Body of pancreas (tissue), 4 donors: ENCODE measurements at regions not wholly inside any gene's neighbourhood (a gene's known extent, or its start where the extent isn't known, plus 50 kb on each side); places are given as distances from the start of the nearest gene placed in this dataset.

ENCODE experiments used
- ATAC-seq: fragments of 150-250 bp; one replicate; pipeline ENCODE4 v1.9.1; 2016
- DNase-seq, 4 donors: peaks; one replicate each; pipeline ENCODE4 v3.0.0-alpha.2; 2019
- H3K27ac ChIP-seq, 4 donors: fragments of 200-600 bp; sonication (generic); 1 replicate in 3 of 4; 2 replicates in 1 of 4; pipeline versions ENCODE4 v1.5.1 to v1.6.1; 2016 to 2019; ENCODE audit warnings: mild to moderate bottlenecking in 1 of 4, mixed read lengths in 1 of 4, moderate library complexity in 1 of 4
- H3K27me3 ChIP-seq, 2 donors: fragments of 200-600 bp; sonication (generic); one replicate each; pipeline ENCODE4 v1.6.0; 2016; ENCODE audit warnings: mild to moderate bottlenecking in 1 of 2
- H3K36me3 ChIP-seq, 2 donors: fragments of 200-600 bp; sonication (generic); replicated peaks in 1 of 2; 2 replicates each; pipeline ENCODE4 v1.5.1; 2016; ENCODE audit warnings: low read depth in 2 of 2; ENCODE audit not compliant: insufficient read depth in 1 of 2
- H3K4me1 ChIP-seq: fragments of 200-600 bp; sonication (generic); one replicate; pipeline ENCODE4 v1.6.0; 2016
- H3K4me3 ChIP-seq, 2 donors: fragments of 200-600 bp; sonication (generic); 1 replicate in 1 of 2; 2 replicates in 1 of 2; pipeline ENCODE4 v1.5.1; 2016 to 2019
- H3K9me3 ChIP-seq, 3 donors: fragments of 200-600 bp; sonication (generic); 1 replicate in 2 of 3; 2 replicates in 1 of 3; pipeline ENCODE4 v1.5.1; 2016
- POLR2A ChIP-seq, 3 donors: fragments of 450-650 bp; IDR thresholded peaks; one replicate each; pipeline ENCODE4 v1.6.1; 2016; ENCODE audit warnings: antibody characterized with exemption in 3 of 3, mild to moderate bottlenecking in 2 of 3
- WGBS, 2 donors: methylation state at CpG; one replicate each; pipeline ENCODE4 v1.1.5; 2017; 5-methylcytosine and 5-hydroxymethylcytosine counted together
- intact Hi-C: fragments of 100-400 bp; cut with DNase I; formaldehyde crosslinking; loops from one replicate; pipeline ENCODE4 v1.15.1; 2023
- TF ChIP-seq, protein P1 (sequence below), 7 experiments: fragments of 450-650 bp in 4 of 7; fragments of 200-600 bp in 3 of 7; sonication (generic) in 3 of 7; IDR thresholded peaks; one replicate each; pipeline ENCODE4 v1.5.1; 2016 to 2019; ENCODE audit warnings: antibody characterized with exemption in 7 of 7

DNA sequence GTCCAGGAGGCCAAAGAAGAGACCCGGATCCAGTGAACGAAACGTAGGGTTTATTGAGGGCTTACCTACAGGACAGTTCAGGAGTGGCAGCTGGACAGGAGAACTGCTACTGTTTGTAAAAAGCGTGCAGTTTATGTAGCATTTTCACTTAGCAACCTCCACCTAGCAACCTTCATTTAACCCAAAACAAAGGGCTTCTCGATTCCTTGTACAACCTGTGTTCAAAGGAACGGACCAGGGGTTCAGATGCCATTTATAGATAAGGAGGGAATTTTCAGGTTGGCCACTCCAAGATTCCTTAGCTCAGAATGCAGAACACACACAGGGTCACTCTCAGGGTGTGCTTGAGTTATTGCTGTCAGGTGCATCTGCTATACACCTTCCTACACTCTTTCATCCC, 65.1 kb upstream of the YWHAQ start:
- Histone ChIP-seq H3K4me1 (no peaks in the 10 kb centered on the region), H3K27ac (no peak overlapping the region), H3K27me3 (no peaks in the 10 kb centered on the region), H3K4me3 (no peak overlapping the region), H3K36me3 (no peaks in the 10 kb centered on the region), H3K9me3 (no peaks in the 10 kb centered on the region)
- intact Hi-C loops = no loop called here
- no peak for TF ChIP-seq POLR2A (IDR thresholded peaks at IDR 0.05)
- TF ChIP-seq, protein P1, sequence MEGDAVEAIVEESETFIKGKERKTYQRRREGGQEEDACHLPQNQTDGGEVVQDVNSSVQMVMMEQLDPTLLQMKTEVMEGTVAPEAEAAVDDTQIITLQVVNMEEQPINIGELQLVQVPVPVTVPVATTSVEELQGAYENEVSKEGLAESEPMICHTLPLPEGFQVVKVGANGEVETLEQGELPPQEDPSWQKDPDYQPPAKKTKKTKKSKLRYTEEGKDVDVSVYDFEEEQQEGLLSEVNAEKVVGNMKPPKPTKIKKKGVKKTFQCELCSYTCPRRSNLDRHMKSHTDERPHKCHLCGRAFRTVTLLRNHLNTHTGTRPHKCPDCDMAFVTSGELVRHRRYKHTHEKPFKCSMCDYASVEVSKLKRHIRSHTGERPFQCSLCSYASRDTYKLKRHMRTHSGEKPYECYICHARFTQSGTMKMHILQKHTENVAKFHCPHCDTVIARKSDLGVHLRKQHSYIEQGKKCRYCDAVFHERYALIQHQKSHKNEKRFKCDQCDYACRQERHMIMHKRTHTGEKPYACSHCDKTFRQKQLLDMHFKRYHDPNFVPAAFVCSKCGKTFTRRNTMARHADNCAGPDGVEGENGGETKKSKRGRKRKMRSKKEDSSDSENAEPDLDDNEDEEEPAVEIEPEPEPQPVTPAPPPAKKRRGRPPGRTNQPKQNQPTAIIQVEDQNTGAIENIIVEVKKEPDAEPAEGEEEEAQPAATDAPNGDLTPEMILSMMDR (IDR thresholded peaks at IDR 0.05) = no peak
- DNase-seq (no peak), ATAC-seq (no peak)
- 77 to 83% methylated on average over 6 of the region's 6 CpGs for WGBS, 2 donors

DNA sequence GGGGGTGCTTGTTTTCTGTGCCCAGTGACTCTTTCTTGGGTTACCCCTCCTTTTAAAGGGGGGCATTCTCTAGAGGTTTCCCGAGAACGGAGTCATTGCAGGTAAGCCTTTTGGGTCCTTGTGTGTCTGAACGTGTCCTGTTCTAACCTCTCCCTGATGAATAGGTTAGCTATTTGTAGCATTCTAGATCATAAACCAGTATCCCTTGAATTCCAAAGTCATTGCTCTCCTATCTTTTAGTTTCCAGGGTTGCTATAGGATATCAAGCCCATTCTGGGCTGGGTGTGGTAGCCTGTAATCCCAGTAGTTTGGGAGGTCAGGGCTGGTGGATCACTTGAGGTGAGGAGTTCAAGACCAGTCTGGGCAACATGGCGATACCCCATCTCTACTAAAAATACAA, 65.9 kb upstream of the YWHAQ start:
- intact Hi-C loops = no loop called here
- whole genome bisulfite sequencing, 2 donors = 74 to 86% methylated on average over 4 of the region's 4 CpGs
- Histone ChIP-seq H3K36me3 (no peaks in the 10 kb centered on the region), H3K4me3 (no peak overlapping the region), H3K4me1 (no peaks in the 10 kb centered on the region), H3K27me3 (no peaks in the 10 kb centered on the region), H3K9me3 (no peaks in the 10 kb centered on the region), H3K27ac (no peak overlapping the region)
- DNase-seq (no peak), ATAC-seq (no peak)
- no peak for TF ChIP-seq POLR2A (IDR thresholded peaks at IDR 0.05)

DNA sequence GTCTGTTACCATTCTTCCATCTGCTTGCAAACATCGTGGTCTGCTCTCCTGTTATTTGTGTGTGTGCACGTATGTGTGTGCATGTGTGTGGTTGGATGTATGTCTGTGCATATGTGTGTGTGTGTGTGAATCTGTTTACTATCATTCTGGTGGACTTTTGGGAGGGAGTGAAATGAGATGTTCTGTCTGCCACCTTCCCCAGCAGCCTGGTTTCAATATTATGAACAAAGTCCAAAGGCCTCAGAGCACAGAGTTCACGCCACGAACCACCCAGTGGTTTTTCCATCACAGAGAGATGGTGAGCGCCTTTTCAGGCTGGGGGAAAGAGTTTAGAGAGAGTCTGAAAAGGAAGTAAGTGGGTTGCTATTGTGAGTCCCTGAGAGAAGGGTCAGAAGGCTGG, 67.1 kb upstream of the YWHAQ start:
- Histone ChIP-seq H3K27ac (no peak overlapping the region), H3K27me3 (no peaks in the 10 kb centered on the region), H3K4me3 (no peak overlapping the region), H3K36me3 (no peaks in the 10 kb centered on the region), H3K4me1 (no peaks in the 10 kb centered on the region), H3K9me3 (no peaks in the 10 kb centered on the region)
- no peak for DNase-seq
- no peak for TF ChIP-seq POLR2A (IDR thresholded peaks at IDR 0.05)
- TF ChIP-seq, protein P1 (IDR thresholded peaks at IDR 0.05) = no peak
- WGBS, 2 donors = 76% methylated on average over 5 of the region's 5 CpGs
- ATAC-seq = no peak
- intact Hi-C loops = no loop called here

- no peak for ATAC-seq
- 76 to 80% methylated on average over 12 to 15 of the region's 15 CpGs for WGBS, 2 donors
Observed at GRCh38 chr2:9699139-9700108, 68.6 kb upstream of the YWHAQ start.

GRCh38 chr2:9700109-9700495, 69.3 kb upstream of the YWHAQ start:
- Histone ChIP-seq H3K27ac (no peak overlapping the region), H3K9me3 (no peaks in the 10 kb centered on the region), H3K36me3 (no peaks in the 10 kb centered on the region), H3K4me3 (no peak overlapping the region), H3K27me3 (no peaks in the 10 kb centered on the region), H3K4me1 (no peaks in the 10 kb centered on the region)
- DNase-seq (no peak), ATAC-seq (no peak)
- TF ChIP-seq, protein P1 (IDR thresholded peaks at IDR 0.05) = no peak
- no peak for TF ChIP-seq POLR2A (IDR thresholded peaks at IDR 0.05)
- intact Hi-C loops = no loop called here
- WGBS, 2 donors = 60 to 63% methylated on average over 4 of the region's 4 CpGs

More at GRCh38 chr2:9699139-9700108, 68.6 kb upstream of the YWHAQ start:
- no peak for DNase-seq
- TF ChIP-seq POLR2A (IDR thresholded peaks at IDR 0.05) = no peak
- TF ChIP-seq, protein P1 (IDR thresholded peaks at IDR 0.05) = no peak
- no peaks in the 10 kb centered on the region for H3K27me3 ChIP-seq
- H3K36me3 ChIP-seq = no peaks in the 10 kb centered on the region
- H3K9me3 ChIP-seq = no peaks in the 10 kb centered on the region
- no peak overlapping the region for H3K4me3 ChIP-seq
- no peaks in the 10 kb centered on the region for H3K4me1 ChIP-seq
- intact Hi-C loops = no loop called here
- no peak overlapping the region for H3K27ac ChIP-seq
